Neuronal stem cell (in vitro differentiated cells): ENCODE measurements at regions not wholly inside any gene's neighbourhood (a gene's known extent, or its start where the extent isn't known, plus 50 kb on each side); places are given as distances from the start of the nearest gene placed in this dataset.

ENCODE experiments used
- DNase-seq: peaks from one replicate; pipeline ENCODE4 v3.0.0-alpha.2; 2013; ENCODE audit warnings: low spot score
- H2AFZ ChIP-seq: one replicate; pipeline ENCODE4 v1.6.1; 2013; ENCODE audit warnings: mild to moderate bottlenecking, low read length, inconsistent platforms
- H2AK5ac ChIP-seq: 2 replicates; pipeline ENCODE4 v1.6.1; 2013; ENCODE audit warnings: low read depth, mild to moderate bottlenecking, inconsistent platforms, low read length, moderate library complexity, mixed read lengths
- H2BK120ac ChIP-seq: 2 replicates; pipeline ENCODE4 v1.6.1; 2013; ENCODE audit warnings: low read depth, mild to moderate bottlenecking, inconsistent platforms, low read length, moderate library complexity, mixed read lengths
- H2BK12ac ChIP-seq: one replicate; pipeline ENCODE4 v1.6.1; 2013; ENCODE audit warnings: low read length, inconsistent platforms
- H2BK15ac ChIP-seq: 2 replicates; pipeline ENCODE4 v1.6.1; 2013; ENCODE audit warnings: mild to moderate bottlenecking, low read length, inconsistent platforms, mixed read lengths
- H2BK5ac ChIP-seq: one replicate; pipeline ENCODE4 v1.6.1; 2013; ENCODE audit warnings: inconsistent platforms, mild to moderate bottlenecking, low read length, moderate library complexity
- H3K14ac ChIP-seq: one replicate; pipeline ENCODE4 v1.6.1; 2013; ENCODE audit warnings: low read length, inconsistent platforms
- H3K18ac ChIP-seq: 2 replicates; pipeline ENCODE4 v1.6.1; 2013; ENCODE audit warnings: low read length, inconsistent platforms
- H3K23ac ChIP-seq: 2 replicates; pipeline ENCODE4 v1.6.1; 2013; ENCODE audit warnings: low read depth, mild to moderate bottlenecking, mixed read lengths, low read length, inconsistent platforms; ENCODE audit not compliant: poor library complexity
- H3K27ac ChIP-seq: replicated peaks from 3 replicates; pipeline ENCODE4 v1.5.1; 2013; ENCODE audit warnings: low read length, inconsistent platforms
- H3K27me3 ChIP-seq, 3 experiments: 2 replicates each; pipeline ENCODE4 v1.6.1; 2013; ENCODE audit warnings: low read length in 3 of 3, mild to moderate bottlenecking in 2 of 3, inconsistent platforms in 1 of 3, low read depth in 1 of 3, mixed read lengths in 1 of 3, moderate library complexity in 1 of 3; ENCODE audit not compliant: control insufficient read depth in 3 of 3, insufficient read depth in 3 of 3
- H3K36me3 ChIP-seq, 2 donors: replicated peaks in 1 of 2; 2 replicates each; pipeline ENCODE4 v1.6.1; 2013; ENCODE audit warnings: low read length in 2 of 2; ENCODE audit not compliant: control insufficient read depth in 2 of 2, insufficient read depth in 2 of 2
- H3K4ac ChIP-seq: 2 replicates; pipeline ENCODE4 v1.6.1; 2013; ENCODE audit warnings: inconsistent platforms, mild to moderate bottlenecking, low read length, moderate library complexity
- H3K4me1 ChIP-seq, 2 donors: 1 replicate in 1 of 2; 2 replicates in 1 of 2; pipeline ENCODE4 v1.6.1; 2013; ENCODE audit warnings: low read length in 2 of 2, low read depth in 1 of 2; ENCODE audit not compliant: control insufficient read depth in 2 of 2, insufficient read depth in 1 of 2
- H3K4me2 ChIP-seq: one replicate; pipeline ENCODE4 v1.6.1; 2013; ENCODE audit warnings: mild to moderate bottlenecking, low read length, inconsistent platforms; ENCODE audit not compliant: insufficient read depth, poor library complexity, severe bottlenecking
- H3K4me3 ChIP-seq, 2 donors: 2 replicates each; pipeline ENCODE4 v1.5.1; 2013; ENCODE audit warnings: low read length in 2 of 2, mild to moderate bottlenecking in 2 of 2, inconsistent platforms in 1 of 2, moderate library complexity in 1 of 2
- H3K79me1 ChIP-seq: one replicate; pipeline ENCODE4 v1.6.1; 2013; ENCODE audit warnings: low read depth, mild to moderate bottlenecking, inconsistent platforms, low read length, moderate library complexity
- H3K9ac ChIP-seq: one replicate; pipeline ENCODE4 v1.6.1; 2013; ENCODE audit warnings: mild to moderate bottlenecking, low read depth, low read length, inconsistent platforms; ENCODE audit not compliant: poor library complexity
- H3K9me3 ChIP-seq, 2 donors: replicated peaks in 1 of 2; 2 replicates each; pipeline versions ENCODE3 to v1.6.1; 2013; ENCODE audit warnings: low read length in 2 of 2, mild to moderate bottlenecking in 2 of 2, inconsistent platforms in 1 of 2, low read depth in 1 of 2, mixed read lengths in 1 of 2, moderate library complexity in 1 of 2; ENCODE audit not compliant: control insufficient read depth in 2 of 2, insufficient read depth in 1 of 2
- H4K8ac ChIP-seq: one replicate; pipeline ENCODE4 v1.6.1; 2013; ENCODE audit warnings: low read depth, mild to moderate bottlenecking, inconsistent platforms, low read length, moderate library complexity
- H4K91ac ChIP-seq: one replicate; pipeline ENCODE4 v1.6.1; 2013; ENCODE audit warnings: low read length, low read depth, mild to moderate bottlenecking, inconsistent platforms; ENCODE audit not compliant: poor library complexity
- WGBS, 2 donors: extraction: QIAGEN DNeasy Blood & Tissue Kit; methylation state at CpG; one replicate each; pipeline ENCODE4 v1.1.7; 2013; ENCODE audit warnings: missing lambda C conversion rate in 2 of 2, mixed read lengths in 1 of 2; ENCODE audit not compliant: insufficient read length in 2 of 2, insufficient replicate concordance in 1 of 2; ENCODE audit errors: extremely low coverage in 2 of 2; 5-methylcytosine and 5-hydroxymethylcytosine counted together

GRCh38 chr13:76086729-76087128 lies 450.6 kb downstream of the LMO7 start:
- H3K79me1 ChIP-seq, result no peaks in the 10 kb centered on the region
- H2BK5ac ChIP-seq, result no peak overlapping the region
- no peak overlapping the region for H2AK5ac ChIP-seq
- no peak overlapping the region for H3K4me2 ChIP-seq
- no peak overlapping the region for H3K4ac ChIP-seq
- H4K91ac ChIP-seq, result no peak overlapping the region
- no peak overlapping the region for H3K14ac ChIP-seq
- no CpG with 5 or more reads among the region's 1 CpG for WGBS, 2 donors
- peak; percentile 1 for DNase-seq
- no peak overlapping the region for H2AFZ ChIP-seq
- H2BK12ac ChIP-seq, result no peak overlapping the region
- no peak overlapping the region for H3K9ac ChIP-seq
- H3K23ac ChIP-seq, result no peak overlapping the region
- H2BK15ac ChIP-seq, result no peak overlapping the region
- no peak overlapping the region for H3K4me3 ChIP-seq
- H3K18ac ChIP-seq, result no peak overlapping the region
- H3K36me3 ChIP-seq, result no peaks in the 10 kb centered on the region
- peaks cover 4 to 8% of the 10 kb centered on the region in 2 donors for H3K9me3 ChIP-seq
- H3K27ac ChIP-seq, result no peak overlapping the region
- H4K8ac ChIP-seq, result no peak overlapping the region
- no peak overlapping the region for H2BK120ac ChIP-seq
- no peaks in the 10 kb centered on the region for H3K27me3 ChIP-seq
- H3K4me1 ChIP-seq, result no peaks in the 10 kb centered on the region

- Histone ChIP-seq H2BK12ac (no peak overlapping the region), H2AFZ (no peak overlapping the region), H3K9me3 (peaks cover 0 to 3% of the 10 kb centered on the region in 2 donors), H3K27me3 (no peaks in the 10 kb centered on the region), H2AK5ac (no peak overlapping the region), H2BK15ac (no peak overlapping the region), H3K27ac (no peak overlapping the region), H2BK120ac (no peak overlapping the region), H3K23ac (no peak overlapping the region), H3K36me3 (no peaks in the 10 kb centered on the region), H3K18ac (no peak overlapping the region), H3K4me3 (no peak overlapping the region), H3K14ac (no peak overlapping the region), H3K9ac (no peak overlapping the region), H4K91ac (no peak overlapping the region), H3K4me1 (no peaks in the 10 kb centered on the region), H4K8ac (no peak overlapping the region), H3K79me1 (no peaks in the 10 kb centered on the region), H3K4me2 (no peak overlapping the region), H3K4ac (no peak overlapping the region), H2BK5ac (no peak overlapping the region)
- DNase-seq, result no peak
- WGBS, 2 donors, result no CpG with 5 or more reads among the region's 3 CpGs
These were observed 431.7 kb downstream of the LMO7 start for GRCh38 chr13:76067850-76068249.

GRCh38 chr13:76053181-76053580 lies 417.1 kb downstream of the LMO7 start:
- DNase-seq, result no peak
- no peaks in the 10 kb centered on the region for H3K9me3 ChIP-seq
- H3K4me3 ChIP-seq, result no peak overlapping the region
- H3K23ac ChIP-seq, result no peak overlapping the region
- H2AK5ac ChIP-seq, result no peak overlapping the region
- no peak overlapping the region for H2BK5ac ChIP-seq
- H3K14ac ChIP-seq, result no peak overlapping the region
- H4K91ac ChIP-seq, result no peak overlapping the region
- H2BK120ac ChIP-seq, result no peak overlapping the region
- H3K4me2 ChIP-seq, result no peak overlapping the region
- no CpG with 5 or more reads among the region's 1 CpG for WGBS, 2 donors
- no peak overlapping the region for H2BK12ac ChIP-seq
- no peak overlapping the region for H3K9ac ChIP-seq
- H2BK15ac ChIP-seq, result no peak overlapping the region
- no peak overlapping the region for H3K4ac ChIP-seq
- no peak overlapping the region for H3K27ac ChIP-seq
- no peak overlapping the region for H3K18ac ChIP-seq
- no peaks in the 10 kb centered on the region for H3K4me1 ChIP-seq
- H3K79me1 ChIP-seq, result no peaks in the 10 kb centered on the region
- no peak overlapping the region for H4K8ac ChIP-seq
- no peaks in the 10 kb centered on the region for H3K27me3 ChIP-seq
- peaks cover 0 to 1% of the 10 kb centered on the region in 2 donors for H3K36me3 ChIP-seq
- no peak overlapping the region for H2AFZ ChIP-seq

DNA sequence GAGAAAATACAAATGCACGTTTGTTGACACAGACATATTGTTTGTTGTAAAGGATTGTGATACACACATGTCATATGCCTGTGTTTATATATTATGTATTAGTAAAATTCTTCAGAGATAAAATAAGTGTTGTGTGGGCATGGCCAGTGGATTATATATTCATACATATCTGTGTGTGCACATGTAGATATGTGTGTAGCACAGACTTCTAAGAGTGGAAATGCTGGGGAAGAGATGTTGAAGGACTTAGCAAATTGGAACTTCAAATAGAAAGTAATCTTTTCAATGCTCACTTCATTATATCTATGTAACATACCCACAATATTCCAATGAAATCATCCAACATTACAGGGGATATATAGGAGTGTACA lies 413.2 kb downstream of the LMO7 start:
- H3K27me3 ChIP-seq, result no peaks in the 10 kb centered on the region
- no peak overlapping the region for H2AFZ ChIP-seq
- no peaks in the 10 kb centered on the region for H3K79me1 ChIP-seq
- H2BK12ac ChIP-seq, result no peak overlapping the region
- peaks cover 0 to 1% of the 10 kb centered on the region in 2 donors for H3K36me3 ChIP-seq
- no peak overlapping the region for H4K91ac ChIP-seq
- no peak overlapping the region for H2BK120ac ChIP-seq
- H2AK5ac ChIP-seq, result no peak overlapping the region
- no peak overlapping the region for H2BK5ac ChIP-seq
- no peak overlapping the region for H3K4me2 ChIP-seq
- no peaks in the 10 kb centered on the region for H3K4me1 ChIP-seq
- H3K14ac ChIP-seq, result no peak overlapping the region
- no peak overlapping the region for H2BK15ac ChIP-seq
- no peak overlapping the region for H3K18ac ChIP-seq
- H3K4me3 ChIP-seq, result no peak overlapping the region
- H3K4ac ChIP-seq, result no peak overlapping the region
- no peak overlapping the region for H3K23ac ChIP-seq
- no peak overlapping the region for H4K8ac ChIP-seq
- no peak overlapping the region for H3K27ac ChIP-seq
- no CpG with 5 or more reads among the region's 1 CpG for WGBS, 2 donors
- DNase-seq, result no peak
- no peaks in the 10 kb centered on the region for H3K9me3 ChIP-seq
- H3K9ac ChIP-seq, result no peak overlapping the region
